ENCODE measurements at regions not wholly inside any gene's neighbourhood (a gene's known extent, or its start where the extent isn't known, plus 50 kb on each side); places are given as distances from the start of the nearest gene placed in this dataset.

- H3K9ac ChIP-seq (ENCODE audit: low read length): no peak overlapping the region
- no peaks in the 10 kb centered on the region for H3K36me3 ChIP-seq (replicated peaks; ENCODE audit: insufficient read depth, low read length)
- TF ChIP-seq EZH2 (optimal IDR thresholded peaks at IDR 0.05; ENCODE audit: low read depth, low read length) (no peak), CTCF (IDR thresholded peaks at IDR 0.05; ENCODE audit: low read length) (no peak), EZH2phosphoT487 (IDR thresholded peaks at IDR 0.05; ENCODE audit: low read length) (no peak)
- no peak overlapping the region for H3K27ac ChIP-seq (ENCODE audit: low read length)
- no peaks in the 10 kb centered on the region for H4K20me1 ChIP-seq (ENCODE audit: insufficient read depth, low read length)
- H3K79me2 ChIP-seq (ENCODE audit: low read length): no peaks in the 10 kb centered on the region
- no peak overlapping the region for H3K4me2 ChIP-seq (ENCODE audit: low read depth, low read length)
- no peaks in the 10 kb centered on the region for H3F3A ChIP-seq (ENCODE audit: insufficient read depth, low read length)
- no peaks in the 10 kb centered on the region for H3K9me3 ChIP-seq (replicated peaks; ENCODE audit: insufficient read depth, low read length)
- no peak overlapping the region for H3K4me3 ChIP-seq (ENCODE audit: low read length)
- H2AFZ ChIP-seq (ENCODE audit: low read length): no peak overlapping the region
- no peaks in the 10 kb centered on the region for H3K9me2 ChIP-seq (replicated peaks; ENCODE audit: insufficient read depth, low read length)
- DNase-seq: no peak
- no peaks in the 10 kb centered on the region for H3K27me3 ChIP-seq (replicated peaks; ENCODE audit: insufficient read depth, low read length)
- no peaks in the 10 kb centered on the region for H3K4me1 ChIP-seq (ENCODE audit: low read length)
Observed at GRCh38 chr2:82124629-82125028, 1820.1 kb upstream of the LRRTM1 start.

- Histone ChIP-seq H3K79me2 (ENCODE audit: low read length) (no peaks in the 10 kb centered on the region), H3K4me3 (ENCODE audit: low read length) (no peak overlapping the region), H3F3A (ENCODE audit: insufficient read depth, low read length) (no peaks in the 10 kb centered on the region), H4K20me1 (ENCODE audit: insufficient read depth, low read length) (no peaks in the 10 kb centered on the region), H3K4me1 (ENCODE audit: low read length) (no peaks in the 10 kb centered on the region), H2AFZ (ENCODE audit: low read length) (no peak overlapping the region), H3K36me3 (replicated peaks; ENCODE audit: insufficient read depth, low read length) (no peaks in the 10 kb centered on the region), H3K9ac (ENCODE audit: low read length) (no peak overlapping the region), H3K27me3 (replicated peaks; ENCODE audit: insufficient read depth, low read length) (no peaks in the 10 kb centered on the region), H3K9me3 (replicated peaks; ENCODE audit: insufficient read depth, low read length) (no peaks in the 10 kb centered on the region), H3K27ac (ENCODE audit: low read length) (no peak overlapping the region), H3K9me2 (replicated peaks; ENCODE audit: insufficient read depth, low read length) (no peaks in the 10 kb centered on the region), H3K4me2 (ENCODE audit: low read depth, low read length) (no peak overlapping the region)
- no peak for DNase-seq
- no peak for TF ChIP-seq CTCF (IDR thresholded peaks at IDR 0.05; ENCODE audit: low read length)
- no peak for TF ChIP-seq EZH2 (optimal IDR thresholded peaks at IDR 0.05; ENCODE audit: low read depth, low read length)
- TF ChIP-seq EZH2phosphoT487 (IDR thresholded peaks at IDR 0.05; ENCODE audit: low read length): no peak
Observed at GRCh38 chr2:82120654-82121053, 1816.1 kb upstream of the LRRTM1 start.

- H3K9me2 ChIP-seq (replicated peaks; ENCODE audit: insufficient read depth, low read length): no peaks in the 10 kb centered on the region
- H2AFZ ChIP-seq (ENCODE audit: low read length): no peak overlapping the region
- no peaks in the 10 kb centered on the region for H4K20me1 ChIP-seq (ENCODE audit: insufficient read depth, low read length)
- no peaks in the 10 kb centered on the region for H3K27me3 ChIP-seq (replicated peaks; ENCODE audit: insufficient read depth, low read length)
- H3K4me3 ChIP-seq (ENCODE audit: low read length): no peak overlapping the region
- H3K27ac ChIP-seq (ENCODE audit: low read length): no peak overlapping the region
- no peak overlapping the region for H3K4me2 ChIP-seq (ENCODE audit: low read depth, low read length)
- no peaks in the 10 kb centered on the region for H3K36me3 ChIP-seq (replicated peaks; ENCODE audit: insufficient read depth, low read length)
- TF ChIP-seq EZH2phosphoT487 (IDR thresholded peaks at IDR 0.05; ENCODE audit: low read length) (no peak), CTCF (IDR thresholded peaks at IDR 0.05; ENCODE audit: low read length) (no peak), EZH2 (optimal IDR thresholded peaks at IDR 0.05; ENCODE audit: low read depth, low read length) (no peak)
- H3K4me1 ChIP-seq (ENCODE audit: low read length): no peaks in the 10 kb centered on the region
- no peaks in the 10 kb centered on the region for H3F3A ChIP-seq (ENCODE audit: insufficient read depth, low read length)
- no peak for DNase-seq
- H3K79me2 ChIP-seq (ENCODE audit: low read length): no peaks in the 10 kb centered on the region
- no peaks in the 10 kb centered on the region for H3K9me3 ChIP-seq (replicated peaks; ENCODE audit: insufficient read depth, low read length)
- H3K9ac ChIP-seq (ENCODE audit: low read length): no peak overlapping the region
Observed at GRCh38 chr2:82120115-82120514, 1815.6 kb upstream of the LRRTM1 start.
